ENCODE measurements at regions not wholly inside any gene's neighbourhood (a gene's known extent, or its start where the extent isn't known, plus 50 kb on each side); places are given as distances from the start of the nearest gene placed in this dataset.

DNA sequence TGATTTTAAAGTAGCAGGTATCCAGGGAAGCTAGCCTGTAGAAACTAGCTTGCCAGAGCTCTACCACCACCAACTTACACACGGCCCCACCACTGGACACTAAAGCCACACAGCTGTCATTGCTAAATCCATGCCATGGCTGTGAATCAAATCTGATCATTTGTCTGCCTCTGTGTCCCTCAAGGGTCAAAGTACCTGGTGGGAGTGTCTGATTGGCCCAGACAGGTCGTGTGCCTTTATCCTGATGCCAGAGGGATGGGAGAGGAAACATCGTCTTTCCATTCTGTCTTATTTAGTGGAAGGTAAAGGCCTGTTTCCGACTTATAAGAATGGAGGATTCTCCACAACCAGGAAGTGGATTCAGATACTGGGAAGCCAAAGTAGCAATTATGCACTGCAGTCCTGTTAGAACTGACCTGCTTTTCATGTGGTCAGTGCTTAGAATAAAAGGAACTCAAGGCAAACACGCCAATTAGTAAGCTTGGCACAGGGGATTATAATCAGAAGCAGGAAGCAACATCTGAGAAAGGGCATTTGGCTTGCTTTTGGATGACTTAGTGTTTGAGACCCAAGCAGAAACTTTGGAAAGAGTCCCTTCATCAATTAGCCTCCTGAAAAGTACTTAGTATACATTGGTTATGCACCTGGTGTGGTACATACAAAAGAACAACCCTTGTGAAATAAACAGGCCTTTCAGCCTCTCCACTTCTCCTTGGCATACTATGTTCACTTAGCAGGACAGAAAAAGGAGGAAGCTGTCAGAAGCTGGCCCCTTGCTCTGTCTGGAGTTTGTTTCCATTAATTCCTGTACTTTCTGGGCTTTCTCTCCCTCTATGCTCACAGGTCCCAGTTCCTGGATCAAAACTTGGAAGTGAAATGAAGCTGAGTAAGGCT, 192.4 kb downstream of the NUFIP1 start:
- TF ChIP-seq, protein P1, sequence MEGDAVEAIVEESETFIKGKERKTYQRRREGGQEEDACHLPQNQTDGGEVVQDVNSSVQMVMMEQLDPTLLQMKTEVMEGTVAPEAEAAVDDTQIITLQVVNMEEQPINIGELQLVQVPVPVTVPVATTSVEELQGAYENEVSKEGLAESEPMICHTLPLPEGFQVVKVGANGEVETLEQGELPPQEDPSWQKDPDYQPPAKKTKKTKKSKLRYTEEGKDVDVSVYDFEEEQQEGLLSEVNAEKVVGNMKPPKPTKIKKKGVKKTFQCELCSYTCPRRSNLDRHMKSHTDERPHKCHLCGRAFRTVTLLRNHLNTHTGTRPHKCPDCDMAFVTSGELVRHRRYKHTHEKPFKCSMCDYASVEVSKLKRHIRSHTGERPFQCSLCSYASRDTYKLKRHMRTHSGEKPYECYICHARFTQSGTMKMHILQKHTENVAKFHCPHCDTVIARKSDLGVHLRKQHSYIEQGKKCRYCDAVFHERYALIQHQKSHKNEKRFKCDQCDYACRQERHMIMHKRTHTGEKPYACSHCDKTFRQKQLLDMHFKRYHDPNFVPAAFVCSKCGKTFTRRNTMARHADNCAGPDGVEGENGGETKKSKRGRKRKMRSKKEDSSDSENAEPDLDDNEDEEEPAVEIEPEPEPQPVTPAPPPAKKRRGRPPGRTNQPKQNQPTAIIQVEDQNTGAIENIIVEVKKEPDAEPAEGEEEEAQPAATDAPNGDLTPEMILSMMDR (IDR thresholded peaks at IDR 0.05), result no peak
- TF ChIP-seq POLR2A (IDR thresholded peaks at IDR 0.05), result no peak

Data from thyroid gland (tissue), 4 donors.